Large intestine (tissue), 3 donors: ENCODE measurements at regions not wholly inside any gene's neighbourhood (a gene's known extent, or its start where the extent isn't known, plus 50 kb on each side); places are given as distances from the start of the nearest gene placed in this dataset.
"Not testable (repeated sequence)": the region's sequence is repeated elsewhere in the genome, so short reads cannot be mapped to it uniquely, and the experiment has no call there.

Experiments used
- DNase-seq, 2 donors: peaks; one replicate each; pipeline versions ENCODE4 v3.0.0 to v3.0.0-alpha.2; 2013
- H3K27ac ChIP-seq: one replicate; pipeline ENCODE4 v1.5.1; 2013; ENCODE audit warnings: low read length
- H3K27me3 ChIP-seq: 2 replicates; pipeline ENCODE4 v1.6.1; 2013; ENCODE audit warnings: low read length; ENCODE audit not compliant: control insufficient read depth, insufficient read depth
- H3K36me3 ChIP-seq: 2 replicates; pipeline ENCODE4 v1.6.1; 2013; ENCODE audit warnings: low read length; ENCODE audit not compliant: control insufficient read depth, insufficient read depth
- H3K4me1 ChIP-seq: one replicate; pipeline ENCODE4 v1.6.1; 2013; ENCODE audit warnings: low read length; ENCODE audit not compliant: control insufficient read depth, insufficient read depth
- H3K4me3 ChIP-seq: one replicate; pipeline ENCODE4 v1.5.1; 2013; ENCODE audit warnings: low read length
- H3K9me3 ChIP-seq: one replicate; pipeline ENCODE4 v1.6.1; 2013; ENCODE audit warnings: mild to moderate bottlenecking, low read depth, low read length, moderate library complexity; ENCODE audit not compliant: control insufficient read depth
- WGBS: methylation state at CpG from one replicate; pipeline ENCODE4 v1.1.5; 2013; ENCODE audit warnings: low lambda C conversion rate; ENCODE audit not compliant: insufficient coverage; 5-methylcytosine and 5-hydroxymethylcytosine counted together

DNA sequence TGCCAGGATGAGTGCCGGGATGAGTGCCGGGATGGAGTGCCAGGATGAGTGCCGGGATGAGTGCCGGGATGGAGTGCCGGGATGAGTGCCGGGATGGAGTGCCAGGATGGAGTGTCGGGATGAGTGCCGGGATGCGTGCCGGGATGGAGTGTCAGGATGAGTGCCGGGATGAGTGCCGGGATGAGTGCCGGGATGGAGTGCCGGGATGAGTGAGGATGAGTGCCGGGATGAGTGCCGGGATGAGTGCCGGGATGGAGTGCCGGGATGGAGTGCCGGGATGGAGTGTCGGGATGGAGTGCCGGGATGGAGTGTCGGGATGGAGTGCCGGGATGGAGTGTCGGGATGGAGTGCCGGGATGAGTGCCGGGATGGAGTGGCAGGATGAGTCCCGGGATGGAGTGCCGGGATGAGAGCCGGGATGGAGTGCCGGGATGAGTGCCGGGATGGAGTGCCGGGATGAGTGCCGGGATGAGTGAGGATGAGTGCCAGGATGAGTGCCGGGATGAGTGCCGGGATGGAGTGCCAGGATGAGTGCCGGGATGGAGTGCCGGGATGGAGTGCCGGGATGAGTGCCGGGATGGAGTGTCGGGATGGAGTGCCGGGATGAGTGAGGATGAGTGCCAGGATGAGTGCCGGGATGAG lies 52.1 kb upstream of the HELT start:
- not testable (repeated sequence) for H3K27me3 ChIP-seq, H3K4me3 ChIP-seq, H3K4me1 ChIP-seq, DNase-seq, H3K36me3 ChIP-seq, H3K27ac ChIP-seq
- no CpG with 5 or more reads among the region's 42 CpGs for WGBS
- H3K9me3 ChIP-seq = peaks cover 12% of the 10 kb centered on the region

GRCh38 chr4:184967699-184968098 lies 50.6 kb upstream of the HELT start:
- whole genome bisulfite sequencing = 94% methylated on average over 2 of the region's 15 CpGs
- H3K4me3 ChIP-seq, H3K36me3 ChIP-seq, H3K27me3 ChIP-seq, DNase-seq, H3K27ac ChIP-seq, H3K4me1 ChIP-seq: not testable (repeated sequence)
- H3K9me3 ChIP-seq = peaks cover 12% of the 10 kb centered on the region

DNA sequence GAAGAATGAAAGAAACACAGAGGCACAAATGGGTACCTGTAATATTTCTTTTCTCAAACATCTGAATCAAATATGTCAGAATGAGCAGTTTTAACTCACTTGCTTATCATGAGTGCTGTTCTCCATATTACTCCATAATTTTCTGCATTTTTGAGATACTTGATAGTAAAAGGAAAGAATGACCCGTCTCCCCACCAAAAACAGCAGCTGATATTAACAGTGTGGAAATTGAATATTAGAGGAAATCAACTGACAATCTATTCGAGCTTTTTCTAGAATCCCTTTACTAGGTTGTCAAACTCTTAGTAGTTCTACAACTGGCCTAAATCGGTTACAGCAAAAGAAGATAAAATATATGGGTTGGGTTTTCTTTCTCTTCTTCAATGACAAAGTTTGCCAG lies 49.9 kb upstream of the HELT start:
- H3K4me3 ChIP-seq = no peak overlapping the region
- DNase-seq = no peak
- no peaks in the 10 kb centered on the region for H3K4me1 ChIP-seq
- peaks cover 12% of the 10 kb centered on the region for H3K9me3 ChIP-seq
- H3K27ac ChIP-seq = no peak overlapping the region
- H3K36me3 ChIP-seq = no peaks in the 10 kb centered on the region
- H3K27me3 ChIP-seq = no peaks in the 10 kb centered on the region
- 79% methylated on average over 2 of the region's 3 CpGs for WGBS
